H1 (cell line): ENCODE measurements at regions not wholly inside any gene's neighbourhood (a gene's known extent, or its start where the extent isn't known, plus 50 kb on each side); places are given as distances from the start of the nearest gene placed in this dataset.

Source experiments
- JUND ChIP-seq: IDR thresholded peaks from 2 replicates; pipeline ENCODE4 v1.6.1; 2011; ENCODE audit warnings: mild to moderate bottlenecking, improper control_type of control experiment, low read length

- TF ChIP-seq JUND, result no peak
These were observed 223.4 kb upstream of the GADL1 start (continued) for GRCh38 chr3:31117854-31118253.
